Esophagus squamous epithelium (tissue), 5 donors: ENCODE measurements at regions not wholly inside any gene's neighbourhood (a gene's known extent, or its start where the extent isn't known, plus 50 kb on each side); places are given as distances from the start of the nearest gene placed in this dataset.

ENCODE experiments used
- DNase-seq: peaks from one replicate; lab custom pipeline; 2025; lab: John Stamatoyannopoulos, UW
- H3K27ac ChIP-seq, 4 donors: fragments of 200-600 bp; sonication (generic); one replicate each; pipeline ENCODE4 v1.5.1; 2016 to 2019; ENCODE audit warnings: mild to moderate bottlenecking in 1 of 4
- H3K27me3 ChIP-seq, 4 donors: fragments of 200-600 bp; sonication (generic); 1 replicate in 3 of 4; 2 replicates in 1 of 4; pipeline versions ENCODE4 v1.5.1 to v1.6.0; 2017 to 2021; ENCODE audit warnings: antibody characterized with exemption in 1 of 4
- H3K36me3 ChIP-seq, 3 donors: fragments of 200-600 bp; sonication (generic); one replicate each; pipeline ENCODE4 v1.5.1; 2016 to 2019
- H3K4me1 ChIP-seq, 3 donors: fragments of 200-600 bp; sonication (generic); one replicate each; pipeline ENCODE4 v1.5.1; 2017 to 2019
- H3K4me3 ChIP-seq, 4 donors: fragments of 200-600 bp; sonication (generic); 1 replicate in 3 of 4; 2 replicates in 1 of 4; pipeline ENCODE4 v1.5.1; 2016 to 2019; ENCODE audit warnings: mild to moderate bottlenecking in 2 of 4, moderate library complexity in 1 of 4
- H3K9me3 ChIP-seq, 3 donors: fragments of 200-600 bp; sonication (generic); one replicate each; pipeline ENCODE4 v1.5.1; 2016 to 2019
- CTCF ChIP-seq, 6 experiments: fragments of 450-650 bp in 4 of 6; fragments of 200-600 bp in 2 of 6; sonication (generic) in 2 of 6; IDR thresholded peaks; one replicate each; pipeline ENCODE4 v1.5.1; 2016 to 2019; ENCODE audit warnings: antibody characterized with exemption in 6 of 6, mild to moderate bottlenecking in 4 of 6, moderate library complexity in 4 of 6
- POLR2A ChIP-seq, 4 donors: fragments of 450-650 bp; IDR thresholded peaks; one replicate each; pipeline ENCODE4 v1.6.1; 2017; ENCODE audit warnings: antibody characterized with exemption in 4 of 4, mild to moderate bottlenecking in 4 of 4, moderate library complexity in 3 of 4
- WGBS, 2 donors: methylation state at CpG; one replicate each; pipeline ENCODE4 v1.1.5; 2018; 5-methylcytosine and 5-hydroxymethylcytosine counted together
- intact Hi-C: fragments of 100-400 bp; cut with DNase I; formaldehyde crosslinking; loops from one replicate; pipeline ENCODE4 v1.15.0; 2022
- donor health status: DM: yes; HTN: yes; CAD: no.

GRCh38 chr5:40037713-40038112 lies 612.9 kb upstream of the DAB2 start:
- intact Hi-C loops, result no loop called here
- WGBS, 2 donors, result 89 to 90% methylated on average over 2 of the region's 2 CpGs

GRCh38 chr5:40034441-40034840 lies 609.7 kb upstream of the DAB2 start:
- Histone ChIP-seq H3K27me3 (no peaks in the 10 kb centered on the region), H3K9me3 (no peaks in the 10 kb centered on the region), H3K36me3 (no peaks in the 10 kb centered on the region), H3K4me1 (no peaks in the 10 kb centered on the region), H3K4me3 (no peak overlapping the region), H3K27ac (no peak overlapping the region)
- TF ChIP-seq POLR2A (IDR thresholded peaks at IDR 0.05) (no peak), CTCF (IDR thresholded peaks at IDR 0.05) (no peak)
- WGBS, 2 donors, result 86 to 92% methylated on average over 2 of the region's 2 CpGs
- DNase-seq, result no peak
- intact Hi-C loops, result no loop called here

More at GRCh38 chr5:40037713-40038112, 612.9 kb upstream of the DAB2 start:
- no peak overlapping the region for H3K27ac ChIP-seq
- H3K27me3 ChIP-seq, result no peaks in the 10 kb centered on the region
- H3K9me3 ChIP-seq, result no peaks in the 10 kb centered on the region
- H3K4me1 ChIP-seq, result no peaks in the 10 kb centered on the region
- no peaks in the 10 kb centered on the region for H3K36me3 ChIP-seq
- TF ChIP-seq CTCF (IDR thresholded peaks at IDR 0.05) (no peak), POLR2A (IDR thresholded peaks at IDR 0.05) (no peak)
- DNase-seq, result no peak
- no peak overlapping the region for H3K4me3 ChIP-seq

GRCh38 chr5:40033411-40033810 lies 608.6 kb upstream of the DAB2 start:
- Histone ChIP-seq H3K36me3 (no peaks in the 10 kb centered on the region), H3K27me3 (no peaks in the 10 kb centered on the region), H3K27ac (no peak overlapping the region), H3K4me1 (no peaks in the 10 kb centered on the region), H3K4me3 (no peak overlapping the region), H3K9me3 (no peaks in the 10 kb centered on the region)
- TF ChIP-seq POLR2A (IDR thresholded peaks at IDR 0.05) (no peak), CTCF (IDR thresholded peaks at IDR 0.05) (no peak)
- DNase-seq, result no peak
- intact Hi-C loops, result no loop called here
- 60 to 85% methylated on average over 3 of the region's 3 CpGs for WGBS, 2 donors

- WGBS, 2 donors, result 63 to 84% methylated on average over 1 of the region's 1 CpG
Observed at GRCh38 chr5:40033009-40033408, 608.2 kb upstream of the DAB2 start.

GRCh38 chr5:40030661-40031060 lies 605.9 kb upstream of the DAB2 start:
- no peak for DNase-seq
- intact Hi-C loops, result no loop called here
- no peak for TF ChIP-seq POLR2A (IDR thresholded peaks at IDR 0.05)
- TF ChIP-seq CTCF (IDR thresholded peaks at IDR 0.05), result no peak
- Histone ChIP-seq H3K4me1 (no peaks in the 10 kb centered on the region), H3K9me3 (no peaks in the 10 kb centered on the region), H3K4me3 (no peak overlapping the region), H3K27ac (no peak overlapping the region), H3K36me3 (no peaks in the 10 kb centered on the region), H3K27me3 (no peaks in the 10 kb centered on the region)
- 49 to 62% methylated on average over 2 of the region's 2 CpGs for WGBS, 2 donors

More at GRCh38 chr5:40033009-40033408, 608.2 kb upstream of the DAB2 start:
- Histone ChIP-seq H3K27ac (no peak overlapping the region), H3K9me3 (no peaks in the 10 kb centered on the region), H3K27me3 (no peaks in the 10 kb centered on the region), H3K4me3 (no peak overlapping the region), H3K36me3 (no peaks in the 10 kb centered on the region), H3K4me1 (no peaks in the 10 kb centered on the region)
- intact Hi-C loops, result no loop called here
- DNase-seq, result no peak
- no peak for TF ChIP-seq CTCF (IDR thresholded peaks at IDR 0.05)
- TF ChIP-seq POLR2A (IDR thresholded peaks at IDR 0.05), result no peak
